Stimulated activated CD8-positive, alpha-beta memory T cell treated with anti-CD3 and anti-CD28 coated beads, Interleukin-4, amount 100 ng/mL, for 4 hours (primary cell): ENCODE measurements at regions not wholly inside any gene's neighbourhood (a gene's known extent, or its start where the extent isn't known, plus 50 kb on each side); places are given as distances from the start of the nearest gene placed in this dataset.

Experiments
- DNase-seq, 2 donors: peaks; one replicate each; pipeline ENCODE4 v3.0.0-alpha.2; 2020; ENCODE audit warnings: low read depth in 2 of 2, low spot score in 1 of 2

GRCh38 chr4:108223313-108223712 is 54.6 kb upstream of the LEF1 start:
- no peak for DNase-seq

GRCh38 chr4:108219998-108220397 is 51.3 kb upstream of the LEF1 start:
- DNase-seq = no peak
